Upper lobe of left lung (tissue), 4 donors: ENCODE measurements at regions not wholly inside any gene's neighbourhood (a gene's known extent, or its start where the extent isn't known, plus 50 kb on each side); places are given as distances from the start of the nearest gene placed in this dataset.

Source experiments
- EP300 ChIP-seq, 4 donors: sonication (generic); formaldehyde crosslinking; IDR thresholded peaks; one replicate each; pipeline ENCODE4 v1.5.1; 2017; ENCODE audit warnings: antibody characterized with exemption in 4 of 4, control low read depth in 2 of 4
- POLR2A ChIP-seq, 4 donors: fragments of 450-650 bp; IDR thresholded peaks; one replicate each; pipeline ENCODE4 v1.5.1; 2016 to 2017; ENCODE audit warnings: antibody characterized with exemption in 4 of 4, mild to moderate bottlenecking in 2 of 4
- POLR2AphosphoS5 ChIP-seq, 2 donors: sonication (generic); formaldehyde crosslinking; IDR thresholded peaks; one replicate each; pipeline ENCODE4 v1.5.1; 2017; ENCODE audit warnings: antibody characterized with exemption in 2 of 2
- TF ChIP-seq, protein P1 (sequence below), 6 experiments: fragments of 450-650 bp in 4 of 6; fragments of 200-600 bp in 2 of 6; sonication (generic) in 2 of 6; IDR thresholded peaks; one replicate each; pipeline ENCODE4 v1.5.1; 2016 to 2019; ENCODE audit warnings: antibody characterized with exemption in 6 of 6

DNA sequence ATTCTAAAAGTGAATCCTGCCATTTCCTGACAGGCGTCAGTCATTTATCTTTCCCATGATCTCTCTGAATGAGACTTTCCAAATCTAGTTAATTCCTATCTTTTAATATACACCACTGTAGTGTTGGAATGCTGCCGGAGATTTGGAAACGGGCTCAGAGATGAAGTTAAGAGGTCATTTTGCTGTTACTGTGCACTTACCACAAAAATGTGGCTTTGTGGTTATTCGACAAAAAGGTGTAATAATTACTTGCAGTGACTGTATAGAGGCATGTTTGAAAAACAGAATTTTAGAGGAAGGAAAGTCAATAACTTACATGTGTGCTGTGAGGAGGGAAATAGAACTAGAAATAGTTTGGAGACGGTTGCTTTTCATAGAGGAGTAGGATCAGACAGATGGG, 460.2 kb upstream of the BTBD3 start:
- TF ChIP-seq, protein P1, sequence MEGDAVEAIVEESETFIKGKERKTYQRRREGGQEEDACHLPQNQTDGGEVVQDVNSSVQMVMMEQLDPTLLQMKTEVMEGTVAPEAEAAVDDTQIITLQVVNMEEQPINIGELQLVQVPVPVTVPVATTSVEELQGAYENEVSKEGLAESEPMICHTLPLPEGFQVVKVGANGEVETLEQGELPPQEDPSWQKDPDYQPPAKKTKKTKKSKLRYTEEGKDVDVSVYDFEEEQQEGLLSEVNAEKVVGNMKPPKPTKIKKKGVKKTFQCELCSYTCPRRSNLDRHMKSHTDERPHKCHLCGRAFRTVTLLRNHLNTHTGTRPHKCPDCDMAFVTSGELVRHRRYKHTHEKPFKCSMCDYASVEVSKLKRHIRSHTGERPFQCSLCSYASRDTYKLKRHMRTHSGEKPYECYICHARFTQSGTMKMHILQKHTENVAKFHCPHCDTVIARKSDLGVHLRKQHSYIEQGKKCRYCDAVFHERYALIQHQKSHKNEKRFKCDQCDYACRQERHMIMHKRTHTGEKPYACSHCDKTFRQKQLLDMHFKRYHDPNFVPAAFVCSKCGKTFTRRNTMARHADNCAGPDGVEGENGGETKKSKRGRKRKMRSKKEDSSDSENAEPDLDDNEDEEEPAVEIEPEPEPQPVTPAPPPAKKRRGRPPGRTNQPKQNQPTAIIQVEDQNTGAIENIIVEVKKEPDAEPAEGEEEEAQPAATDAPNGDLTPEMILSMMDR (IDR thresholded peaks at IDR 0.05) = no peak
- TF ChIP-seq EP300 (IDR thresholded peaks at IDR 0.05) (no peak), POLR2A (IDR thresholded peaks at IDR 0.05) (no peak), POLR2AphosphoS5 (IDR thresholded peaks at IDR 0.05) (no peak)
